HCT116 (cell line): ENCODE measurements at regions not wholly inside any gene's neighbourhood (a gene's known extent, or its start where the extent isn't known, plus 50 kb on each side); places are given as distances from the start of the nearest gene placed in this dataset.

Experiments used
- ATAC-seq: fragments of 200-7000 bp; cut with Tn5 transposase; 2 replicates; pipeline ENCODE4 v1.9.1; 2020; ENCODE audit warnings: mild to moderate bottlenecking, moderate library complexity
- BruUV-seq: library from RNA; stranded (reverse); fragments of 400-500 nt; replicated peaks from 2 replicates; lab custom pipeline; 2021; lab: Mats Ljungman, UMichigan
- CTCF ChIA-PET: fragments of 300-600 bp; sonication (Branson Sonifier 250); formaldehyde crosslinking; loops from one replicate; lab custom pipeline; 2021; ENCODE audit warnings: antibody characterized with exemption; lab: Charles Lee
- POLR2A ChIA-PET: fragments of 300-600, 350-600 bp; sonication (Branson Sonifier 250); formaldehyde crosslinking; loops from one replicate; lab custom pipeline; 2021; ENCODE audit warnings: antibody characterized with exemption; lab: Charles Lee
- RAD21 ChIA-PET, 2 experiments: fragments of 300-600 bp; sonication (Branson Sonifier 250); formaldehyde crosslinking; loops; one replicate each; lab custom pipeline; 2023; ENCODE audit warnings: low total read pairs in 2 of 2; ENCODE audit not compliant: uncharacterized antibody in 2 of 2, unreplicated experiment in 2 of 2, low non-redundant PET in 1 of 2; lab: Charles Lee
- DNase-seq: peaks from one replicate; pipeline ENCODE4 v3.0.0-alpha.2; 2010; ENCODE audit warnings: low read depth, low spot score
- H2AFZ ChIP-seq: fragments of 200-600 bp; shearing (Covaris generic), sonication (generic); 2 replicates; pipeline ENCODE4 v1.6.1; 2017; ENCODE audit warnings: low read depth, mixed run types, mixed read lengths, antibody characterized with exemption, low read length; ENCODE audit not compliant: poor library complexity, severe bottlenecking
- H3K27ac ChIP-seq: 2 replicates; pipeline ENCODE4 v1.5.1; 2012; ENCODE audit warnings: low read depth, low read length
- H3K27me3 ChIP-seq: fragments of 200-600 bp; sonication (generic); 2 replicates; pipeline ENCODE4 v1.6.1; 2016; ENCODE audit warnings: mixed run types, low read length, mixed read lengths; ENCODE audit not compliant: insufficient read depth
- H3K36me3 ChIP-seq, 2 experiments: fragments of 200-500 bp in 1 of 2; fragments of 200-600 bp in 1 of 2; sonication (Bioruptor generic) in 1 of 2; sonication (generic) in 1 of 2; 2 replicates each; pipeline versions ENCODE4 v1.5.1 to v1.6.1; 2014 to 2016; ENCODE audit warnings: low read length in 2 of 2, inconsistent platforms in 1 of 2, mixed read lengths in 1 of 2, mixed run types in 1 of 2; ENCODE audit not compliant: insufficient read depth in 2 of 2, control insufficient read depth in 1 of 2
- H3K4me1 ChIP-seq, 2 experiments: fragments of 200-600 bp in 1 of 2; sonication (generic) in 1 of 2; 2 replicates each; pipeline versions ENCODE4 v1.5.1 to v1.6.1; 2012 to 2017; ENCODE audit warnings: low read length in 2 of 2, inconsistent platforms in 1 of 2, mild to moderate bottlenecking in 1 of 2, mixed read lengths in 1 of 2, mixed run types in 1 of 2, moderate library complexity in 1 of 2; ENCODE audit not compliant: insufficient read depth in 2 of 2, control insufficient read depth in 1 of 2
- H3K4me2 ChIP-seq: fragments of 200-600 bp; sonication (generic); 2 replicates; pipeline ENCODE4 v1.6.1; 2017; ENCODE audit warnings: mixed run types, low read length, mixed read lengths
- H3K4me3 ChIP-seq, 2 experiments: fragments of 200-600 bp in 1 of 2; sonication (generic) in 1 of 2; replicated peaks in 1 of 2; 2 replicates each; pipeline ENCODE4 v1.5.1; 2011 to 2016; ENCODE audit warnings: low read length in 2 of 2, control low read depth in 1 of 2, low read depth in 1 of 2, mild to moderate bottlenecking in 1 of 2, mixed read lengths in 1 of 2, mixed run types in 1 of 2
- H3K79me2 ChIP-seq: fragments of 200-600 bp; sonication (generic); 2 replicates; pipeline ENCODE4 v1.6.1; 2017; ENCODE audit warnings: mild to moderate bottlenecking, mixed run types, low read length, moderate library complexity, mixed read lengths; ENCODE audit not compliant: insufficient read depth
- H3K9ac ChIP-seq: fragments of 200-600 bp; sonication (generic); 2 replicates; pipeline ENCODE4 v1.6.1; 2016; ENCODE audit warnings: low read length, mixed read lengths
- H3K9me2 ChIP-seq: fragments of 200-600 bp; sonication (generic), shearing (Covaris generic); 2 replicates; pipeline ENCODE4 v1.6.1; 2017; ENCODE audit warnings: mixed run types, mild to moderate bottlenecking, moderate library complexity; ENCODE audit not compliant: insufficient read depth
- H3K9me3 ChIP-seq, 2 experiments: fragments of 200-500 bp in 1 of 2; fragments of 200-600 bp in 1 of 2; sonication (Bioruptor generic) in 1 of 2; sonication (generic) in 1 of 2; 2 replicates each; pipeline ENCODE4 v1.6.1; 2014 to 2017; ENCODE audit warnings: low read length in 2 of 2, mixed read lengths in 2 of 2, inconsistent platforms in 1 of 2, low read depth in 1 of 2, mild to moderate bottlenecking in 1 of 2, mixed run types in 1 of 2, moderate library complexity in 1 of 2; ENCODE audit not compliant: control insufficient read depth in 1 of 2, insufficient read depth in 1 of 2
- H4K20me1 ChIP-seq: fragments of 200-600 bp; sonication (generic), shearing (Covaris generic); 2 replicates; pipeline ENCODE4 v1.6.1; 2017; ENCODE audit warnings: mixed run types, mild to moderate bottlenecking, moderate library complexity; ENCODE audit not compliant: insufficient read depth
- ATF3 ChIP-seq: IDR thresholded peaks from 2 replicates; pipeline ENCODE4 v1.6.1; 2012
- CEBPB ChIP-seq: IDR thresholded peaks from 2 replicates; pipeline ENCODE4 v1.6.1; 2012; ENCODE audit warnings: low read depth
- CTCF ChIP-seq, 3 experiments: fragments of 200-600 bp in 1 of 3; sonication (generic) in 1 of 3; IDR thresholded peaks in 2 of 3; conservative IDR thresholded peaks in 1 of 3; 2 replicates each; pipeline ENCODE4 v1.5.1; 2012 to 2017; ENCODE audit warnings: low read depth in 2 of 3, low read length in 2 of 3, antibody characterized with exemption in 1 of 3, borderline replicate concordance in 1 of 3, control low read depth in 1 of 3, mild to moderate bottlenecking in 1 of 3, mixed read lengths in 1 of 3, mixed run types in 1 of 3, moderate library complexity in 1 of 3; ENCODE audit not compliant: insufficient read depth in 1 of 3
- EGR1 ChIP-seq: IDR thresholded peaks from 2 replicates; pipeline ENCODE4 v1.6.1; 2012; ENCODE audit warnings: low read depth
- FOSL1 ChIP-seq: IDR thresholded peaks from 2 replicates; pipeline ENCODE4 v1.6.1; 2012; ENCODE audit warnings: low read depth
- MAX ChIP-seq: IDR thresholded peaks from 2 replicates; pipeline ENCODE4 v1.6.1; 2012
- POLR2AphosphoS5 ChIP-seq: IDR thresholded peaks from 2 replicates; pipeline ENCODE4 v1.6.1; 2011; ENCODE audit warnings: mild to moderate bottlenecking, low read depth, low read length, moderate library complexity
- RAD21 ChIP-seq: IDR thresholded peaks from 2 replicates; pipeline ENCODE4 v1.6.1; 2012; ENCODE audit warnings: low read depth, mild to moderate bottlenecking
- REST ChIP-seq: IDR thresholded peaks from 2 replicates; pipeline ENCODE4 v1.6.1; 2012; ENCODE audit warnings: low read depth
- SIN3A ChIP-seq: IDR thresholded peaks from 2 replicates; pipeline ENCODE4 v1.6.1; 2012; ENCODE audit warnings: low read depth
- SP1 ChIP-seq: IDR thresholded peaks from 2 replicates; pipeline ENCODE4 v1.6.1; 2012; ENCODE audit warnings: low read depth
- SRF ChIP-seq: IDR thresholded peaks from 2 replicates; pipeline ENCODE4 v1.6.1; 2012; ENCODE audit warnings: low read depth
- TCF7L2 ChIP-seq: IDR thresholded peaks from 2 replicates; pipeline ENCODE4 v1.7.0; 2011; ENCODE audit warnings: borderline replicate concordance, inconsistent platforms; ENCODE audit not compliant: insufficient read depth, insufficient read length; ENCODE audit errors: extremely low read depth
- YY1 ChIP-seq: IDR thresholded peaks from 2 replicates; pipeline ENCODE4 v1.6.1; 2011; ENCODE audit warnings: low read length, low read depth, moderate library complexity, mild to moderate bottlenecking; ENCODE audit not compliant: insufficient replicate concordance; ENCODE audit errors: extremely low read depth
- ZBTB33 ChIP-seq: IDR thresholded peaks from 2 replicates; pipeline ENCODE4 v1.6.1; 2011; ENCODE audit warnings: mild to moderate bottlenecking, low read length, moderate library complexity; ENCODE audit not compliant: insufficient replicate concordance; ENCODE audit errors: extremely low read depth
- ZFX ChIP-seq: fragments of 450-650 bp; IDR thresholded peaks from 2 replicates; pipeline ENCODE4 v1.6.1; 2017
- intact Hi-C: fragments of 100-400 bp; cut with micrococcal nuclease; formaldehyde crosslinking; loops from 2 replicates; pipeline ENCODE4 v1.10.0; 2022

GRCh38 chr5:14022971-14023370, 78.5 kb upstream of the DNAH5 start:
- ChIA-PET POLR2A (no interaction called here), CTCF (no interaction called here), RAD21 (no interaction called here)
- Histone ChIP-seq H3K36me3 (no peaks in the 10 kb centered on the region), H3K4me2 (no peak overlapping the region), H2AFZ (no peak overlapping the region), H3K27me3 (no peaks in the 10 kb centered on the region), H3K9ac (no peak overlapping the region), H3K79me2 (no peaks in the 10 kb centered on the region), H4K20me1 (no peaks in the 10 kb centered on the region), H3K9me3 (no peaks in the 10 kb centered on the region), H3K4me3 (no peak overlapping the region), H3K27ac (no peak overlapping the region), H3K9me2 (no peaks in the 10 kb centered on the region), H3K4me1 (peaks cover 0 to 4% of the 10 kb centered on the region in 2 experiments; a peak in 1 of 4 replicates)
- intact Hi-C loops, result no loop called here
- no TSS peak for BruUV-seq
- DNase-seq, result no peak
- TF ChIP-seq SIN3A (no peak), CTCF (IDR thresholded peaks at IDR 0.05 in 2 of 3, conservative IDR thresholded peaks at IDR 0.05 in 1 of 3; ENCODE audit: borderline replicate concordance in 1 of 3, insufficient read depth in 1 of 3, low read depth in 2 of 3, low read length in 2 of 3) (no peak), SRF (no peak), REST (no peak), YY1 (no peak), EGR1 (no peak), POLR2AphosphoS5 (no peak), ZFX (no peak), FOSL1 (no peak), RAD21 (no peak), SP1 (no peak), ZBTB33 (no peak), CEBPB (no peak), MAX (no peak), ATF3 (no peak), TCF7L2 (no peak)
- ATAC-seq, result no peak
